GM23248 (cell line): ENCODE measurements at regions not wholly inside any gene's neighbourhood (a gene's known extent, or its start where the extent isn't known, plus 50 kb on each side); places are given as distances from the start of the nearest gene placed in this dataset.

Experiments
- DNase-seq: peaks from one replicate; pipeline ENCODE4 v3.0.0-alpha.2; 2015
- H2AFZ ChIP-seq: fragments of 200-600 bp; sonication (generic); 2 replicates; pipeline ENCODE4 v1.6.1; 2016; ENCODE audit warnings: antibody characterized with exemption
- H3F3A ChIP-seq: fragments of 200-600 bp; sonication (generic); 2 replicates; pipeline ENCODE4 v1.6.1; 2016; ENCODE audit warnings: mild to moderate bottlenecking, antibody characterized with exemption, mixed run types; ENCODE audit not compliant: insufficient read depth
- H3K27ac ChIP-seq: fragments of 200-600 bp; sonication (generic); 2 replicates; pipeline ENCODE4 v1.5.1; 2016; ENCODE audit warnings: mild to moderate bottlenecking
- H3K27me3 ChIP-seq: fragments of 200-600 bp; sonication (generic); replicated peaks from 2 replicates; pipeline ENCODE4 v1.6.1; 2016; ENCODE audit warnings: mild to moderate bottlenecking; ENCODE audit not compliant: insufficient read depth
- H3K36me3 ChIP-seq: fragments of 200-600 bp; sonication (generic); 2 replicates; pipeline ENCODE4 v1.6.1; 2016; ENCODE audit warnings: low read depth, mild to moderate bottlenecking
- H3K4me1 ChIP-seq: fragments of 200-600 bp; sonication (generic); 2 replicates; pipeline ENCODE4 v1.6.1; 2016; ENCODE audit warnings: mild to moderate bottlenecking; ENCODE audit not compliant: insufficient read depth
- H3K4me2 ChIP-seq: fragments of 200-600 bp; sonication (generic); one replicate; pipeline ENCODE4 v1.6.1; 2016; ENCODE audit warnings: mild to moderate bottlenecking; ENCODE audit not compliant: unreplicated experiment
- H3K4me3 ChIP-seq: fragments of 200-600 bp; sonication (generic); 2 replicates; pipeline ENCODE4 v1.5.1; 2016; ENCODE audit warnings: mild to moderate bottlenecking
- H3K79me2 ChIP-seq: fragments of 200-600 bp; sonication (generic); 2 replicates; pipeline ENCODE4 v1.6.1; 2016; ENCODE audit warnings: mild to moderate bottlenecking; ENCODE audit not compliant: insufficient read depth
- H3K9ac ChIP-seq: fragments of 200-600 bp; sonication (generic); 2 replicates; pipeline ENCODE4 v1.6.1; 2016; ENCODE audit warnings: mild to moderate bottlenecking
- H3K9me2 ChIP-seq: fragments of 200-600 bp; sonication (generic); 2 replicates; pipeline ENCODE4 v1.6.1; 2016; ENCODE audit warnings: mixed run types, mild to moderate bottlenecking, moderate library complexity; ENCODE audit not compliant: insufficient read depth
- H3K9me3 ChIP-seq: fragments of 200-600 bp; sonication (generic); one replicate; pipeline ENCODE4 v1.6.1; 2017; ENCODE audit warnings: low read depth
- H4K20me1 ChIP-seq: fragments of 200-600 bp; sonication (generic); 2 replicates; pipeline ENCODE4 v1.6.0; 2016; ENCODE audit not compliant: insufficient read depth
- EZH2 ChIP-seq: fragments of 200-600 bp; sonication (generic); IDR thresholded peaks from 2 replicates; pipeline ENCODE4 v1.6.1; 2018; ENCODE audit warnings: antibody characterized with exemption, mild to moderate bottlenecking; ENCODE audit not compliant: insufficient read depth, poor library complexity, severe bottlenecking
- EZH2phosphoT487 ChIP-seq: fragments of 200-600 bp; sonication (generic); IDR thresholded peaks from 2 replicates; pipeline ENCODE4 v1.6.1; 2018; ENCODE audit warnings: antibody characterized with exemption, moderate library complexity, mild to moderate bottlenecking, low read depth; ENCODE audit not compliant: insufficient read depth
- WGBS, 2 experiments: methylation state at CpG; one replicate each; pipeline ENCODE4 v1.1.6; 2015 to 2017; ENCODE audit warnings: low lambda C conversion rate in 2 of 2, low coverage in 1 of 2; ENCODE audit errors: missing lambda C conversion rate in 2 of 2; 5-methylcytosine and 5-hydroxymethylcytosine counted together
- in situ Hi-C: fragments of 300-500 bp; cut with MboI; formaldehyde crosslinking; loops from 2 replicates; pipeline ENCODE4 v1.15.0; 2020

DNA sequence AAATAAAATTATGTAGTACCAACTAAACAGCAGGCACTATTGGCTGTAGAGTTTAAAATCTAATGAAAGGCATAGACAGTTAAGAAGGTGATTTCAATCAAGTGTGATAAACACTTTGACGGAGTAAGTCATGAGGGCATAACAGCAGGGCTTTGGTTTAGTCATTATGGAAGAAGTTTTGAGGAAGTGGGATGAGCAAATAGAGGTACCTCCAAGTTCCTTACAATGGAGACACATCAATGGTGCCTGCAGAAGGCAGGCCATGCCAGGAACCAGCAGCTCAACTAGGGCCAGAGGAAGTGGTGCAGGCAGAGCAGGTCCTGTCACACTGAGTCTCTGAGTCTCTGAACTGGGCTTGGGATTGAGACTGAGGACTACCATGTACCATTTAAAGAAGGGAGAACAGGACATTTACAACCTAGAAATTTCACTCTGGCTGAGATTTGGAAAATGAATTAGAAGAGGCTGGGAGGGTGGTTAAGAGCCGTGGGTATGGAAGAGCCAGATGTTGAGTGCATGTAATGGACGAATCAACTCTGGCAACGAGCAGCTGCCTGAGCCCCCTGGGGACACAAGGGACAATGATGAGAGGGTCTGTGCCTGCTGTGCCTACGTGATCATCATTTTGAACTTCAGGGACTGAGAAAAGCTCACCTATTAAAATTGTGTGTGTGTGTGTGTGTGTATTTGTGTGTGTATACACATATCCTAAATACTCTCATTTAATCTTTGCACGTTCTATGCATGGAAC, 208.7 kb upstream of the POM121L12 start:
- H3F3A ChIP-seq = no peaks in the 10 kb centered on the region
- no peaks in the 10 kb centered on the region for H4K20me1 ChIP-seq
- no peak overlapping the region for H2AFZ ChIP-seq
- no peak overlapping the region for H3K4me3 ChIP-seq
- H3K9me3 ChIP-seq = no peaks in the 10 kb centered on the region
- H3K4me2 ChIP-seq = no peak overlapping the region
- H3K36me3 ChIP-seq = no peaks in the 10 kb centered on the region
- TF ChIP-seq EZH2phosphoT487 = no peak
- no peak for TF ChIP-seq EZH2
- H3K9ac ChIP-seq = no peak overlapping the region
- no peaks in the 10 kb centered on the region for H3K9me2 ChIP-seq
- H3K79me2 ChIP-seq = no peaks in the 10 kb centered on the region
- DNase-seq = no peak
- no peaks in the 10 kb centered on the region for H3K27me3 ChIP-seq
- 17 to 18% methylated on average over 6 of the region's 6 CpGs for WGBS, 2 experiments
- H3K4me1 ChIP-seq = no peaks in the 10 kb centered on the region
- no peak overlapping the region for H3K27ac ChIP-seq
- in situ Hi-C loops = no loop called here

DNA sequence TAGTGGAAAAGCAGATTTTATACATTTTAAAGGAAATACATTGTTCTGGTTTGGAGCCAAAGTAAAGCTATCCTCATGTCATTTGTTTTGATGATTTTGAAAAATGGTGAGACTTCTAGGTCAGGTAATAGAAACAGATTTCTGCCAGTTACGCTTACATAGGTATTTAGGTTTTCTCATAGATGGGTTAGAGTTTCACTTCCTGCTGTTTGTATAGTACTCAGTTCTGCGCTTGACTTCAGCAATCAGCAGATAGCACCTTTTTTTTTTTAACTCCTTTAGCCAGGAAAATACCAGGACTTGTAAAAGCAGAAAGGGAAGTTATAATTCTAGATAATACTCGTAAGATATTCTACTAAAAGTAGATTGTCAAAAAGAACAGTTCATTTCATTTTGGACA, 209.8 kb upstream of the POM121L12 start:
- Histone ChIP-seq H3K36me3 (no peaks in the 10 kb centered on the region), H3K4me1 (no peaks in the 10 kb centered on the region), H2AFZ (no peak overlapping the region), H3K27me3 (no peaks in the 10 kb centered on the region), H4K20me1 (no peaks in the 10 kb centered on the region), H3K79me2 (no peaks in the 10 kb centered on the region), H3K4me3 (no peak overlapping the region), H3K4me2 (no peak overlapping the region), H3K9me2 (no peaks in the 10 kb centered on the region), H3K9me3 (no peaks in the 10 kb centered on the region), H3K27ac (no peak overlapping the region), H3F3A (no peaks in the 10 kb centered on the region), H3K9ac (no peak overlapping the region)
- in situ Hi-C loops = no loop called here
- DNase-seq = no peak
- no peak for TF ChIP-seq EZH2phosphoT487
- WGBS, 2 experiments = 14 to 15% methylated on average over 3 of the region's 3 CpGs

DNA sequence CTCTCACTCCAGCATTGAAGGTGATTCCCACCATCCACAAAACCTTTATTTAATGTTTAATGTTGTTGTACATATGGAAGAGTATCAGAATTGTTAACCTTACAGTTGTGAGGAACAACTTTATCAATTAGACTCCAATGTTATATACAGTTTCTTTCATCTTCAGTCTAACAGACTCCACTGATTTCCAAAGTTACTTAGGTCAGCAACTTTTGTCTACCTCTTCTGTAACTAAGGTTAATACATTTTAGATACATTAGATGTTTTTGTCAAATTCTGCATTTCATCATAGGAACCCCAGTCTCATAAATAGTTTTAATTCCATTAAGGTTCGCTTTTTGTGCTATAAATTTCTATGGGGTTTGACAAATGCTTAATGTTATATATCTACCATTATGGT, 223.9 kb upstream of the POM121L12 start:
- H3K36me3 ChIP-seq = no peaks in the 10 kb centered on the region
- H3K9me2 ChIP-seq = no peaks in the 10 kb centered on the region
- in situ Hi-C loops = no loop called here
- no peak overlapping the region for H3K4me3 ChIP-seq
- TF ChIP-seq EZH2 = no peak
- no peak for TF ChIP-seq EZH2phosphoT487
- H3K27me3 ChIP-seq = no peaks in the 10 kb centered on the region
- no peaks in the 10 kb centered on the region for H3F3A ChIP-seq
- no peak overlapping the region for H3K4me2 ChIP-seq
- H3K27ac ChIP-seq = no peak overlapping the region
- no peak overlapping the region for H3K9ac ChIP-seq
- no peak for DNase-seq
- H2AFZ ChIP-seq = no peak overlapping the region
- H4K20me1 ChIP-seq = no peaks in the 10 kb centered on the region
- no peaks in the 10 kb centered on the region for H3K79me2 ChIP-seq
- no peaks in the 10 kb centered on the region for H3K4me1 ChIP-seq
- WGBS, 2 experiments = 5 to 10% methylated on average over 1 of the region's 1 CpG
- H3K9me3 ChIP-seq = no peaks in the 10 kb centered on the region

DNA sequence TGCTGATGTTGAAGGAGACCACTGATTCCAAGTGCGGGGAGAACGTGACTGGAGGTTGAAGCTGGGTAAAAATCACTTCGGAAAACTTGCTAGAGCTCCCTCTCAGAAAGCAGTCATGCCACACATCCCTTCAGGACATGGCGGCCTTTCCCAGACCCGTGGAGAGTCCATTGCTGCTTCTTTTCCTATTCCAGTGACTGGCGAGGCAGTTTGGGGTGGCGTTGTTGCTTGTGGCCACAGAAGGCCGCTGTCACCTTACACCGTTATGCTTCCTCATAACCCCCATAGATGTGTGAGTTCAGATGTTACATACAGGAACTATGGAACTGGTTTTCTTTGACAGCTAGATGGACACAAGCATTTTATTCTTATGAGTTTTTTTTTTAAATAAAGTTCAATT, 235.6 kb upstream of the POM121L12 start:
- H3K4me2 ChIP-seq = no peak overlapping the region
- no peaks in the 10 kb centered on the region for H3K9me2 ChIP-seq
- TF ChIP-seq EZH2phosphoT487 = no peak
- no peak for TF ChIP-seq EZH2
- H2AFZ ChIP-seq = no peak overlapping the region
- no peak overlapping the region for H3K27ac ChIP-seq
- DNase-seq = no peak
- no peaks in the 10 kb centered on the region for H3K36me3 ChIP-seq
- H4K20me1 ChIP-seq = no peaks in the 10 kb centered on the region
- H3F3A ChIP-seq = no peaks in the 10 kb centered on the region
- no peaks in the 10 kb centered on the region for H3K9me3 ChIP-seq
- no peaks in the 10 kb centered on the region for H3K4me1 ChIP-seq
- no peaks in the 10 kb centered on the region for H3K79me2 ChIP-seq
- in situ Hi-C loops = no loop called here
- no peak overlapping the region for H3K9ac ChIP-seq
- H3K4me3 ChIP-seq = no peak overlapping the region
- no peaks in the 10 kb centered on the region for H3K27me3 ChIP-seq
- 22 to 31% methylated on average over 9 of the region's 9 CpGs for whole genome bisulfite sequencing, 2 experiments

DNA sequence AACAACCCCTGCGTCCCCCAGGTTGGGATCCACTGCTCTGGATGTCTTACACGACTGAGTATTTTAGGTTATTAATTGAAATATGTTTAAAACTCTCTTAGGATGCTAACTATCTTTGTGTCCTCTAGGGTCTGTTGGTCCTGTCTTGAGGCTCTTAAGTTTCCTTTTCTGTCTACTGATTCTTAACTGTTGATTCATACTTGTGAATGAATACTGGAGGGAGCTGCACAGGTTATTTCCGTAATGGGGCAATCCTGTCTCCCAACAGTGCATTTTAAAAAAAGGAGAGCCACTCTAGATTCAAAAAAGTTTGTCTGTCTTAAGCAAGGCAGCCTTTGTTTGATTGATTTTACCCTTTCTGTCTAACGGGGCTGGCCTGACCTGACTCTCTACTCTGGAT, 237.6 kb upstream of the POM121L12 start:
- Histone ChIP-seq H3K4me2 (no peak overlapping the region), H3K9me2 (no peaks in the 10 kb centered on the region), H3K79me2 (no peaks in the 10 kb centered on the region), H3K4me1 (no peaks in the 10 kb centered on the region), H4K20me1 (no peaks in the 10 kb centered on the region), H3K9ac (no peak overlapping the region), H3K36me3 (no peaks in the 10 kb centered on the region), H3K9me3 (no peaks in the 10 kb centered on the region), H2AFZ (no peak overlapping the region), H3F3A (no peaks in the 10 kb centered on the region), H3K27me3 (no peaks in the 10 kb centered on the region), H3K4me3 (no peak overlapping the region), H3K27ac (no peak overlapping the region)
- WGBS, 2 experiments = 17 to 29% methylated on average over 4 of the region's 4 CpGs
- no peak for DNase-seq
- no peak for TF ChIP-seq EZH2phosphoT487
- no peak for TF ChIP-seq EZH2
- in situ Hi-C loops = no loop called here
